ENCODE measurements at regions not wholly inside any gene's neighbourhood (a gene's known extent, or its start where the extent isn't known, plus 50 kb on each side); places are given as distances from the start of the nearest gene placed in this dataset.
A peak's percentile ranks its signal among the peaks of the same experiment; 100 is the strongest.
"Not testable (repeated sequence)": the region's sequence is repeated elsewhere in the genome, so short reads cannot be mapped to it uniquely, and the experiment has no call there.

- peak in 1 of 3 donors; percentile 12 for DNase-seq
These were observed 58.3 kb downstream of the ART5 start for GRCh38 chr11:3583476-3583875.

GRCh38 chr11:3581389-3581725, 60.4 kb downstream of the ART5 start:
- not testable (repeated sequence) for DNase-seq

GRCh38 chr11:3580487-3581388, 61.1 kb downstream of the ART5 start:
- DNase-seq = peak in 2 of 3 donors; percentile 27 to 64

- DNase-seq = not testable (repeated sequence)
These were observed 62.0 kb downstream of the ART5 start for GRCh38 chr11:3579600-3580459.

GRCh38 chr11:3576066-3576604, 65.7 kb downstream of the ART5 start:
- DNase-seq = not testable (repeated sequence)

GRCh38 chr11:3572976-3573647, 68.7 kb downstream of the ART5 start:
- DNase-seq = not testable (repeated sequence)

- not testable (repeated sequence) for DNase-seq
These were observed 70.0 kb downstream of the ART5 start for GRCh38 chr11:3571752-3572151.

GRCh38 chr11:3565838-3566237, 76.0 kb downstream of the ART5 start:
- not testable (repeated sequence) for DNase-seq

- not testable (repeated sequence) for DNase-seq
These were observed 77.4 kb downstream of the ART5 start for GRCh38 chr11:3564383-3564782.

- not testable (repeated sequence) for DNase-seq
These were observed 87.2 kb downstream of the ART5 start for GRCh38 chr11:3554621-3555020.

- DNase-seq = not testable (repeated sequence)
These were observed 96.8 kb downstream of the ART5 start for GRCh38 chr11:3544990-3545389.

GRCh38 chr11:3538220-3538619, 103.6 kb downstream of the ART5 start:
- DNase-seq = not testable (repeated sequence)

- DNase-seq = not testable (repeated sequence)
These were observed 104.5 kb downstream of the ART5 start for GRCh38 chr11:3537254-3537653.

- DNase-seq = not testable (repeated sequence)
These were observed 108.8 kb downstream of the ART5 start for GRCh38 chr11:3532958-3533357.

GRCh38 chr11:3531280-3531679, 110.5 kb downstream of the ART5 start:
- DNase-seq = not testable (repeated sequence)

GRCh38 chr11:3523567-3523966, 118.2 kb downstream of the ART5 start:
- not testable (repeated sequence) for DNase-seq

- not testable (repeated sequence) for DNase-seq
These were observed 120.9 kb downstream of the ART5 start for GRCh38 chr11:3520905-3521304.

GRCh38 chr11:3519841-3520240, 122.0 kb downstream of the ART5 start:
- not testable (repeated sequence) for DNase-seq

- DNase-seq = not testable (repeated sequence)
These were observed 124.7 kb downstream of the ART5 start for GRCh38 chr11:3516934-3517567.

GRCh38 chr11:3516345-3516933, 125.4 kb downstream of the ART5 start:
- not testable (repeated sequence) for DNase-seq
